22Rv1 (cell line): ENCODE measurements at regions not wholly inside any gene's neighbourhood (a gene's known extent, or its start where the extent isn't known, plus 50 kb on each side); places are given as distances from the start of the nearest gene placed in this dataset.

ENCODE experiments used
- H3K27ac ChIP-seq: fragments of 450-650 bp; 2 replicates; pipeline ENCODE4 v1.5.1; 2017
- CTCF ChIP-seq: fragments of 450-650 bp; IDR thresholded peaks from 2 replicates; pipeline ENCODE4 v1.5.1; 2017; ENCODE audit warnings: mild to moderate bottlenecking
- ZFX ChIP-seq: fragments of 450-650 bp; IDR thresholded peaks from 2 replicates; pipeline ENCODE4 v1.6.1; 2017; ENCODE audit warnings: antibody characterized with exemption, borderline replicate concordance

- H3K27ac ChIP-seq = no peak overlapping the region
- no peak for TF ChIP-seq ZFX
- TF ChIP-seq CTCF = no peak
Measured at GRCh38 chr10:36301139-36301538, 659.0 kb upstream of the FZD8 start.

DNA sequence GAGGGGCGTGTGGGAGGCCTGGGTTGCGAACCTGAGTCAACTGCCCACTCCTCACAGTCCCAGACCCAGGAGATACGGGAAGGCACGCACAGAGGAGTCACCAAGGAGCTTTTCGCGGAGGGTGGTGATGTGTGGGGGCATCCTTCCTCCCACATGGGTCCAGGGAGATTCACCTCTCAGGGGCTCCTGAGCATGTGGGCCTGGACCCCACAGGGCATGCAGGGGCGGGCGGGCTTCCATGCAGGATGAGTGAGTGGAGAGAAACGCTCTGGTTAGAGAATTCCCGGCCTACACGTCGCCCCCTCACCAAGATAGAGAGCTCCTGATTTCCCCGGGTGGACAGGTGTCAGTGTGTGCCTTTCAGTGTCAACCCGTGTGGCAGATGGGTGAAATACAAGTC lies 641.7 kb upstream of the FZD8 start:
- TF ChIP-seq ZFX (no peak), CTCF (no peak)
- no peak overlapping the region for H3K27ac ChIP-seq

DNA sequence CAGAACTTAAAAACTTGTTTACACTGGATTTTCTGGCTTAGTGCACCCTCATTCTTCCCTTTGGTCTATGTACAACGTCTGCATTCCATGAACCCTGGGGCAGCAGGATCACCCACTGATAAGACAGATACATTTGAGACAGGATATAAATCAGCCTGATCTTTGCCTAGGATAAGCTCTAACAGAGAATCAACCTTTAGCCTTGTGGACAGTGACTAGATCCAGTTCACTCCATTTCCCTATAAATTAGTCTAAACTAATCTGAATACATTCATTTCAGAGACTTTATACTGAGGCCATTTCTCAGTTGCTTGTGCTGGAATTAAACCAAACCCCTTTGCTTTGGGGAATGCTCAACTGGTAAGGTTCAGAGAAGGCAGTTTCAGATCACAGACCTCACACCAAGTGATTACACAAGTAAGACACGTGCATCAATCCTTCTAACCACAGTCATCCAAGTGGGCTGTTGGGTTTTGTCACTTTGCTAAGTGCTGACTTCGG lies 639.8 kb upstream of the FZD8 start:
- H3K27ac ChIP-seq = no peak overlapping the region
- TF ChIP-seq CTCF = no peak
- TF ChIP-seq ZFX = no peak

- H3K27ac ChIP-seq = no peak overlapping the region
- TF ChIP-seq ZFX = no peak
- TF ChIP-seq CTCF = no peak
Measured at GRCh38 chr10:36280890-36281499, 638.9 kb upstream of the FZD8 start.

GRCh38 chr10:36280321-36280741 lies 638.2 kb upstream of the FZD8 start:
- H3K27ac ChIP-seq = no peak overlapping the region
- TF ChIP-seq ZFX (no peak), CTCF (no peak)

- TF ChIP-seq ZFX (no peak), CTCF (no peak)
- no peak overlapping the region for H3K27ac ChIP-seq
Measured at GRCh38 chr10:36278176-36278575, 636.1 kb upstream of the FZD8 start.

GRCh38 chr10:36277459-36277858 lies 635.4 kb upstream of the FZD8 start:
- TF ChIP-seq CTCF = no peak
- no peak overlapping the region for H3K27ac ChIP-seq
